Mesothelial cell of epicardium (in vitro differentiated cells): ENCODE measurements at regions not wholly inside any gene's neighbourhood (a gene's known extent, or its start where the extent isn't known, plus 50 kb on each side); places are given as distances from the start of the nearest gene placed in this dataset.

Experiments used
- DNase-seq, 2 experiments: peaks; one replicate each; pipeline ENCODE4 v3.0.0; 2021; ENCODE audit warnings: low spot score in 2 of 2; ENCODE audit not compliant: unreplicated experiment in 2 of 2
- H3K27ac Mint-ChIP-seq: 2 replicates; pipeline ENCODE4 v1.8.0; 2021; ENCODE audit warnings: mixed read lengths
- H3K27me3 Mint-ChIP-seq: 2 replicates; pipeline ENCODE4 v1.8.0; 2021; ENCODE audit warnings: low read depth, mixed read lengths
- H3K36me3 Mint-ChIP-seq: 2 replicates; pipeline ENCODE4 v1.8.0; 2021; ENCODE audit warnings: mixed read lengths
- H3K4me1 Mint-ChIP-seq: 2 replicates; pipeline ENCODE4 v1.8.0; 2021; ENCODE audit warnings: mixed read lengths
- H3K4me3 Mint-ChIP-seq: 2 replicates; pipeline ENCODE4 v1.8.0; 2021; ENCODE audit warnings: mild to moderate bottlenecking, moderate library complexity, mixed read lengths
- H3K9me3 Mint-ChIP-seq: 2 replicates; pipeline ENCODE4 v1.8.0; 2021; ENCODE audit warnings: mixed read lengths
- TF ChIP-seq, protein P1 (sequence below): fragments of 200-600 bp; sonication (generic); IDR thresholded peaks from one replicate; pipeline ENCODE4 v1.5.0; 2021; ENCODE audit warnings: antibody characterized with exemption; ENCODE audit not compliant: unreplicated experiment

DNA sequence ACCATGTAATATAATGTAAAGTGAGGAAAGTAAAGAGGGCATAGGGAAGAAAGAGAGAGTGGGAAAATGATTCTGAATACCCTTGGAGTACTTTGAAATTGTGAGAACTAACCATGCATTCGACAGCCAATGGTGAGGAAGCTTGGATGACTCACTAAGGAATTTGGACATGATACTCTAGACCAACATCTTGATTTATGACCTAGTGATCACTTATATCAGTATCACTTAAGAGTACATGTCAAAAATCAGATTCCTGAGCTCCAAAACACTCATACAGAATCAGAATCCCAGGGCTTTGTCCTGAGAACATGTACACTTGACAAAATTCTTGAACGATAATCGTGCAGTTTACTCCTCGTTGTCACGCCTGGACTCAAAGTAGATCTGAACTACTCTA lies 1899.8 kb upstream of the PIK3C3 start:
- TF ChIP-seq, protein P1, sequence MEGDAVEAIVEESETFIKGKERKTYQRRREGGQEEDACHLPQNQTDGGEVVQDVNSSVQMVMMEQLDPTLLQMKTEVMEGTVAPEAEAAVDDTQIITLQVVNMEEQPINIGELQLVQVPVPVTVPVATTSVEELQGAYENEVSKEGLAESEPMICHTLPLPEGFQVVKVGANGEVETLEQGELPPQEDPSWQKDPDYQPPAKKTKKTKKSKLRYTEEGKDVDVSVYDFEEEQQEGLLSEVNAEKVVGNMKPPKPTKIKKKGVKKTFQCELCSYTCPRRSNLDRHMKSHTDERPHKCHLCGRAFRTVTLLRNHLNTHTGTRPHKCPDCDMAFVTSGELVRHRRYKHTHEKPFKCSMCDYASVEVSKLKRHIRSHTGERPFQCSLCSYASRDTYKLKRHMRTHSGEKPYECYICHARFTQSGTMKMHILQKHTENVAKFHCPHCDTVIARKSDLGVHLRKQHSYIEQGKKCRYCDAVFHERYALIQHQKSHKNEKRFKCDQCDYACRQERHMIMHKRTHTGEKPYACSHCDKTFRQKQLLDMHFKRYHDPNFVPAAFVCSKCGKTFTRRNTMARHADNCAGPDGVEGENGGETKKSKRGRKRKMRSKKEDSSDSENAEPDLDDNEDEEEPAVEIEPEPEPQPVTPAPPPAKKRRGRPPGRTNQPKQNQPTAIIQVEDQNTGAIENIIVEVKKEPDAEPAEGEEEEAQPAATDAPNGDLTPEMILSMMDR, result no peak
- Mint-ChIP-seq H3K4me1 (no peaks in the 10 kb centered on the region), H3K27me3 (no peaks in the 10 kb centered on the region), H3K27ac (no peak overlapping the region), H3K9me3 (no peaks in the 10 kb centered on the region), H3K36me3 (no peaks in the 10 kb centered on the region), H3K4me3 (no peak overlapping the region)
- no peak for DNase-seq

DNA sequence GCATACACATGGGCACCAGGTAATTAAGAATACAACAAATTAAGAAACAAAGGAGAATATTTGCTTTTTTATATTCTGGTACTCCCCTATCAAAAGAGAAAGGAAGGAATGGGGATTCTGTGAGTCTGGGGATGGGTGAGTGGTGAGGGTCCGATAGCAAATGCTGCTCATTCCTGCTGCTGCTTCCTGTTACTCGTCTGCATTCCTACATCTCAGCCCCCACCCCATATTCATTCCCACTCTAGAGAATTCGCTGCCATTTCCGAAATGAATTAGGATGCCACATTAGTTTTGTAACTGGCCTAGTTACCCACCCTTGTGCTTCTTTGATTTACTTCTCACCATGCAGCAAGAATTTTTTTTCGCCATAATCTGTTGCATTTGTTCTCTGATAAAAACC lies 1905.3 kb upstream of the PIK3C3 start:
- Mint-ChIP-seq H3K36me3 (no peaks in the 10 kb centered on the region), H3K4me1 (no peaks in the 10 kb centered on the region), H3K27me3 (no peaks in the 10 kb centered on the region), H3K4me3 (no peak overlapping the region), H3K27ac (no peak overlapping the region), H3K9me3 (peaks cover 4% of the 10 kb centered on the region)
- TF ChIP-seq, protein P1, result no peak
- no peak for DNase-seq

DNA sequence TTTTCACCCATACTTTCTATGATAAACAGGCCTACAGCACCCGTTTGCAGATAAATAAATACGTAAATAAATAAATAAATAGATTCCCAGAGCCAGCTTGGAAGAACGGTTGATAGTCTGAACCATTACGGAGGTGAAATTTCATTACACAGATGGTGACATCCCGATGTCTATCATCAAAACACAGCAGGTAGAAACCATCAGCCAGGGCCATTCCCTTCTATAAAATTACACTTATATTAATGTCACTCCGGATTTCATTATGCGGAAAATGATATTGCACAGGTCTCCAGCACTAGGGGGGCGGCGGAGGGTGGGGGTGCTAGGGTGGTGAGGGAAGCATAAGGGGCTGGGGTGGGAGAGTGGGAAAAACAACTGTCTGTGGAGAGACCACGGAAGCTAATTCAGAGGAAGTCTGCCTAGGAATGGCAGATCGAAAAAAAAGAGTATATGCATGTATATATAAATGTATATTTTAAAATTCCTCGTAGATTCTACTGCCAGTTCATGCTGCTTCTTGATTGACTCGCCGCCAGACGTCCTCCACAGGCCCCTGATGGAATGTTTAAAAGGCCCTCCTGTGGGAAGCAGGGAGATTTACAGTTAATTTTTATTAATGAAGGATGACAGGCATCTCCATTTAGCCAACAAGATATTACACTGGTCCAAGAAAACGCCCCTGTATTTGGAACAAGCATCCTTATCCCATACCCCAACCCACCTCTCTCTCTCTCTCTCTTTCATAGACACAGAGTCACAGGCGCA lies 1906.0 kb upstream of the PIK3C3 start:
- Mint-ChIP-seq H3K36me3 (no peaks in the 10 kb centered on the region), H3K27ac (no peak overlapping the region), H3K27me3 (no peaks in the 10 kb centered on the region), H3K4me3 (no peak overlapping the region), H3K9me3 (peaks cover 4% of the 10 kb centered on the region), H3K4me1 (no peaks in the 10 kb centered on the region)
- TF ChIP-seq, protein P1, result no peak
- DNase-seq, result no peak

DNA sequence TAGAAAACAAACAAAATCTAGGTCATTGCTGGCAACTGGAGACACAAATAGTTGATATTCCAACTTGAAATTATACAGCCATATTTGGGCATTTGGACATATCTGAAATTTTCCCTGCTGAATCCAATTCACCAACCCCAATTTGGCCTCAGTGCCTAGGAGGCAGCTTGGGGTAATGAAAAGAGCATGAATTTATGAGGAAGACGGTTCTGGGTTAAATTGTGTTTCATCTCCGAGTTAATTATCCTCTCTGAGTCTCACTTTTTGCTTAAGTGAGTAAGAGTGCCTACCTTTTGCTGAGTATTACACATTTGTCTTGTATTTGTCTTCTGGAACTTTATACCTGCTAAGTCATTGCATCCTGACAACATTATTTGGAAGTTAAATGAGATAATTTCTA lies 1906.8 kb upstream of the PIK3C3 start:
- Mint-ChIP-seq H3K27me3 (no peaks in the 10 kb centered on the region), H3K9me3 (peaks cover 4% of the 10 kb centered on the region), H3K4me1 (no peaks in the 10 kb centered on the region), H3K4me3 (no peak overlapping the region), H3K36me3 (no peaks in the 10 kb centered on the region), H3K27ac (no peak overlapping the region)
- TF ChIP-seq, protein P1, result no peak
- DNase-seq, result no peak

DNA sequence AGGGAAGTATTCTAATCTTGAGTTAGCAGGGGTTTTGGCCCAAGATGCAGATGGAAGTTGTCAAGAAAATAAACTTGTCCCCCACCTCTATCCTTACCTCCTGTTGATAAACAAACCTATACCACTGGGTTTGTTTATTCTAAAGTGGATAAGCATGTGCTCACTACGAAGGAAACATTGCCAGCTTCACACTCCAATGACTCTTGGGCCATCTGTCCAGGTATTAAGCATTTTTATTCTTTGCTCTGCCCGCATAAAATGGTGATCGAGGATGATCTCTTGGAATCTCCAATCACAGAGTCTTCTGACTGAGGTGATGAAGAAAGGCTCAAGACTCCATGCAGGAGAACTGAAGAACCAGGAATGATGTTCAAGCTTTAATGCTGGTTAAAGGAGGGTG lies 1908.4 kb upstream of the PIK3C3 start:
- TF ChIP-seq, protein P1, result no peak
- Mint-ChIP-seq H3K27me3 (no peaks in the 10 kb centered on the region), H3K4me3 (no peak overlapping the region), H3K4me1 (no peaks in the 10 kb centered on the region), H3K27ac (no peak overlapping the region), H3K36me3 (no peaks in the 10 kb centered on the region), H3K9me3 (peaks cover 4% of the 10 kb centered on the region)
- no peak for DNase-seq
